ENCODE measurements at regions not wholly inside any gene's neighbourhood (a gene's known extent, or its start where the extent isn't known, plus 50 kb on each side); places are given as distances from the start of the nearest gene placed in this dataset.

GRCh38 chr17:68732301-68732749 is 131.2 kb upstream of the FAM20A start:
- DNase-seq (ENCODE audit: low read depth), result no peak
- H3K4me3 ChIP-seq (ENCODE audit: low read depth, low read length), result no peak overlapping the region
- TF ChIP-seq, protein P1, sequence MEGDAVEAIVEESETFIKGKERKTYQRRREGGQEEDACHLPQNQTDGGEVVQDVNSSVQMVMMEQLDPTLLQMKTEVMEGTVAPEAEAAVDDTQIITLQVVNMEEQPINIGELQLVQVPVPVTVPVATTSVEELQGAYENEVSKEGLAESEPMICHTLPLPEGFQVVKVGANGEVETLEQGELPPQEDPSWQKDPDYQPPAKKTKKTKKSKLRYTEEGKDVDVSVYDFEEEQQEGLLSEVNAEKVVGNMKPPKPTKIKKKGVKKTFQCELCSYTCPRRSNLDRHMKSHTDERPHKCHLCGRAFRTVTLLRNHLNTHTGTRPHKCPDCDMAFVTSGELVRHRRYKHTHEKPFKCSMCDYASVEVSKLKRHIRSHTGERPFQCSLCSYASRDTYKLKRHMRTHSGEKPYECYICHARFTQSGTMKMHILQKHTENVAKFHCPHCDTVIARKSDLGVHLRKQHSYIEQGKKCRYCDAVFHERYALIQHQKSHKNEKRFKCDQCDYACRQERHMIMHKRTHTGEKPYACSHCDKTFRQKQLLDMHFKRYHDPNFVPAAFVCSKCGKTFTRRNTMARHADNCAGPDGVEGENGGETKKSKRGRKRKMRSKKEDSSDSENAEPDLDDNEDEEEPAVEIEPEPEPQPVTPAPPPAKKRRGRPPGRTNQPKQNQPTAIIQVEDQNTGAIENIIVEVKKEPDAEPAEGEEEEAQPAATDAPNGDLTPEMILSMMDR (IDR thresholded peaks at IDR 0.05; ENCODE audit: control insufficient read depth, extremely low read depth, insufficient read depth), result no peak

DNA sequence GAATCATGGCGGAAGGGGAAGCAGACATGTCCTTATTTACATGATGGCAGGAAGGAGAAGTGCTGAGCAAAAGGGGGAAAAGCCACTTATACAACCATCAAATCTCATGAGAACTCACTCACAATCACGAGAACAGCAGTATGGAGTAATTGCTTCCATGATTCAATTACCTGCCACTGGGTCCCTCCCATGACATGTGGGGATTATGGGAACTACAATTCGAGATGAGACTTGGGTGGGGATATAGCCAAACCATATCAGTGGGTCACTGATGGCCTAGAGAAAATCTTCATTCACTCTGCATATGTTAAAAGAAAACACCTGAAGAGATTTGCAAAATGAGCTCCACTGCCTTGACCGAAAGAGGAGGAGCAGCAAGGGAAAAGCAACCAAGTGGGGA is 130.3 kb upstream of the FAM20A start:
- no peak overlapping the region for H3K4me3 ChIP-seq (ENCODE audit: low read depth, low read length)
- TF ChIP-seq, protein P1 (IDR thresholded peaks at IDR 0.05; ENCODE audit: control insufficient read depth, extremely low read depth, insufficient read depth), result no peak
- no peak for DNase-seq (ENCODE audit: low read depth)

- H3K4me3 ChIP-seq (ENCODE audit: low read depth, low read length), result no peak overlapping the region
- TF ChIP-seq, protein P1 (IDR thresholded peaks at IDR 0.05; ENCODE audit: control insufficient read depth, extremely low read depth, insufficient read depth), result no peak
- DNase-seq (ENCODE audit: low read depth), result no peak
These were observed 118.3 kb upstream of the FAM20A start for GRCh38 chr17:68719431-68719830.

DNA sequence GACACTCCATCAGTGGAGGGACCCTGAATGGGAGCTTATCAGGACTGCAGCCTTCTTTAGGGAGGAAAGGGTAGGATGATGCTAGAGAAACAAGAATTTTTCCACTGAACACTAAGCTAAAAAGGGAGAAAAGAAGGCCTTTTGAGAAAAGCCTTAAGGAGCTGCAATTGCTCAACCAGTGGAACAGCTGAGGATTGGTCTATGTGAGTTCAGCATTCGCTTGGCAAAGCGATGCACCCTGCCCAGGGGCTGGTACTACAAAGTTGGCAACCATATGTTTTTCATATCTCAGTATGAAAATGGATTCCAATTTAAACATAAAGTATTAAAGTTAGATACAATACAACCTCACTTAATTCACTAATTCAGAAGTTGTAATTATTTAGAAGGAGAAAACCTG is 117.8 kb upstream of the FAM20A start:
- no peak for DNase-seq (ENCODE audit: low read depth)
- no peak overlapping the region for H3K4me3 ChIP-seq (ENCODE audit: low read depth, low read length)
- TF ChIP-seq, protein P1 (IDR thresholded peaks at IDR 0.05; ENCODE audit: control insufficient read depth, extremely low read depth, insufficient read depth), result no peak

GRCh38 chr17:68718465-68718864 is 117.3 kb upstream of the FAM20A start:
- TF ChIP-seq, protein P1 (IDR thresholded peaks at IDR 0.05; ENCODE audit: control insufficient read depth, extremely low read depth, insufficient read depth), result no peak
- H3K4me3 ChIP-seq (ENCODE audit: low read depth, low read length), result no peak overlapping the region
- no peak for DNase-seq (ENCODE audit: low read depth)

- TF ChIP-seq, protein P1 (IDR thresholded peaks at IDR 0.05; ENCODE audit: control insufficient read depth, extremely low read depth, insufficient read depth), result no peak
- no peak for DNase-seq (ENCODE audit: low read depth)
- H3K4me3 ChIP-seq (ENCODE audit: low read depth, low read length), result no peak overlapping the region
These were observed 113.5 kb upstream of the FAM20A start for GRCh38 chr17:68714676-68715075.

DNA sequence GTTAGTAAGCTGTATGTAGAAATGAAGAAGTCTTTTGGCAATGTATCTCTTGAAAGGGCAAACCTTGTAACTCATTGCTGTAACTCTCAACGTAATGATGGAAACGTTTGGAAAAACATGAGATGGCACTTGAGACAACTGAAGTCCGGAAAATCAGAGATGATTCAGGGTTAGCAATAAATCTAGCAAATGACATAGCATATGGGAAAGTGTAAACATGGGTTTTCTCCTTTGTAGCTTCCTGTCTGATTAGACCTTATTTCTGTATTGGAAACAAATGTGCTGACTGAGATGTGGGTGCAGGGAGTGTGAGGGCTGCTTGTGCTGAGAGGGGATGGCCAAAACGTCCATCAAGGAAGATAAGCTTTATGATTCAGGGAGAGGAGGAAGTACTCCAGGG is 110.7 kb upstream of the FAM20A start:
- TF ChIP-seq, protein P1 (IDR thresholded peaks at IDR 0.05; ENCODE audit: control insufficient read depth, extremely low read depth, insufficient read depth), result no peak
- no peak overlapping the region for H3K4me3 ChIP-seq (ENCODE audit: low read depth, low read length)
- no peak for DNase-seq (ENCODE audit: low read depth)
